ENCODE measurements at regions not wholly inside any gene's neighbourhood (a gene's known extent, or its start where the extent isn't known, plus 50 kb on each side); places are given as distances from the start of the nearest gene placed in this dataset.

DNA sequence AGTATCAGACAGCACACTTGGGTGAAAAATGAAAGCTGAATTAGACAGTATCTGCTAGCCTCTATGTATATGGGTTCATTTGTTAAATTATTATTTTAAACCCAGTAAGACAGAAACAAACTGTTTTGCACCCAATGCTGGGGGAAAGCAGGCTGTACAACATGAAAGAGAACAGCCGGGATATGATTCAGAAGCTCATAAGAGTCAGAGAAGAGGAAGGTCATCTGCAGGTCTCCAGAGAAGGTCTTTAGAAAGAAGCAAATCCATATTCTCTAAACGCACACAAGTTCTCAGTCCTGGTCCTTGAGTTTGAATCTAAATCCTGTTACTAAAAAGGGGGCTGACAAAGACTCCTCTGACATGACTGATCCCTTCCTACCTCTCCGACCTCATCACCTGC lies 155.1 kb downstream of the SIPA1L2 start:
- no peak for DNase-seq

GRCh38 chr1:232473900-232474299 lies 156.0 kb downstream of the SIPA1L2 start:
- no peak for DNase-seq

DNA sequence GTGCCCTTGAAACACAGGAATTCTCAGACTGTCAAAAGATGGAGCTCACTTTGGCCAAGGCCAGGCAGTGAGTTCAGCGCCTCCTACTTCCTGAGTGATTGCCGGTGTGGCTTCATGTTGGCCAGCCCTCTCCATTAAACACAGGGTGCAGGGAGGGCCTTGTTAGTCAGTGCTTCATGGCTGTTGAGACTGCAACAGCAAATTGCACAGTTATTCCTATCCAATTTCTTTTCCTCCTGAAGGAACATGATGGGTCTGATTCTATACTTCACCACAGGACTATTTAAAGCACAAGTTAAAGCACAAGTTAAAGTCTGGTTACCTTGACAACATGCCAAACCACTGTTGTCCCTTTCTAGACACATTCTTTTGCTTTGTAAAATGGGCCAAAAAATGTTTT lies 156.6 kb downstream of the SIPA1L2 start:
- no peak for DNase-seq

- no peak for DNase-seq
Observed at GRCh38 chr1:232472485-232473041, 157.4 kb downstream of the SIPA1L2 start.

DNA sequence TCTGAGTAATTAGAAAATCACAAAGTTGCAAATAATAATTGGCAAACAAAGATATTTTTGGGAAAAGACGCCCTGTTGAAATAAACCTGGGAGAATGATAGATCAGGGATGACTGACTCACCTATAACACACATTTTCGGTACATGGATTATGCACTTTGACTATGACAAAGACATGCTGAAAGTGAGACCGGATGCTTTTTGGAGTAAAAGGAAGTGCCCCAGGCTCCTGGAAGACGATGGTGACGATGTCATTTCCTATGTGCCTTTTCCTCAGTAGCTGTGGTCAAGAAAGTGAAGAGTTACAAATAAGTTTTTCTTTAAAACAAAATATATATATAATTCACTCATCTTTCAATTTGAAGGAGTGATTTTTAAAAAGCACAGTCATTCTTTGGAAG lies 158.7 kb downstream of the SIPA1L2 start:
- no peak for DNase-seq

- DNase-seq: no peak
Observed at GRCh38 chr1:232470711-232471110, 159.2 kb downstream of the SIPA1L2 start.

GRCh38 chr1:232468249-232468648 lies 161.7 kb downstream of the SIPA1L2 start:
- DNase-seq: no peak

- no peak for DNase-seq
Observed at GRCh38 chr1:232467073-232467760, 162.7 kb downstream of the SIPA1L2 start.

DNA sequence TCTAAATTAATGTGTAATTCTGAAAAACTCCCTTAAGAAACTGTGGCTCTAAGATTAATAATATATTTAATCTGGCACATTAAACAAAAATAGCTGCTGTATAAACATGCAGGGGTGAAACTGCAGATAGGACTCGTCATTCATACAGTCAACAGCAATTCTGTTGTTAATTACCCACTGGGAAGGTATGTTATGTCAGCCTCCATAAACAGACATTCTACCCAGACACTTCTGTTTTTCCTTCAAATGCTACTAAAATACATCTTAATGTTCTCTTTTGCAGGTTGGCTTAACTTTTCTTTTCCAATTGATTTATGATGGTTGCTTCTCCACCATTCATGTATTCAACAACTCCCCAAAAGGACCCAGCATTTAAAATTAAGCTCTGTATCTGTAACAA lies 165.6 kb downstream of the SIPA1L2 start:
- DNase-seq: no peak

- no peak for DNase-seq
Observed at GRCh38 chr1:232463225-232463624, 166.7 kb downstream of the SIPA1L2 start.

DNA sequence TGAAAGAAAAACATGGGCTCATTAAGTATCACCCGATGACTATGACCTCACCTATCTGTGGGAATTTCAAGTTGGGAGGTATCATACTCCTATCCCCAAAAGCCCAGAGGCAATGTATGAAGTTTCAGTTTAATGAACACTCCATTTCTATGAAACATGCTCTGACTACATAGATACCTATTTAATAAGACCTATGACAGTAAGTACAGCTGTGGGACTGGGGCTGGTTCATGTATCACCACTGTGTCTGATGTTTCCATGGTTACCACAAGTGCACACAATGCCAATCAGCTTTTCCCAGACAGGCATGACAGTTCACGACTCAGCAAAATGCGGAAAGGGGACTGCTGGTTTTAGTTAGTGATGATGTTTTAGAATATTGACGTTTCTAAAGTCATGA lies 167.7 kb downstream of the SIPA1L2 start:
- no peak for DNase-seq

- DNase-seq: no peak
Observed at GRCh38 chr1:232459826-232460225, 170.1 kb downstream of the SIPA1L2 start.

GRCh38 chr1:232459087-232459486 lies 170.8 kb downstream of the SIPA1L2 start:
- DNase-seq: peak in 1 of 2 donors; percentile 14

- peak; percentile 22 to 46 for DNase-seq
Observed at GRCh38 chr1:232457595-232457994, 172.3 kb downstream of the SIPA1L2 start.

- DNase-seq: no peak
Observed at GRCh38 chr1:232456714-232457113, 173.2 kb downstream of the SIPA1L2 start.

- DNase-seq: no peak
Observed at GRCh38 chr1:232454227-232454886, 175.6 kb downstream of the SIPA1L2 start.

- no peak for DNase-seq
Observed at GRCh38 chr1:232452736-232453440, 177.0 kb downstream of the SIPA1L2 start.

DNA sequence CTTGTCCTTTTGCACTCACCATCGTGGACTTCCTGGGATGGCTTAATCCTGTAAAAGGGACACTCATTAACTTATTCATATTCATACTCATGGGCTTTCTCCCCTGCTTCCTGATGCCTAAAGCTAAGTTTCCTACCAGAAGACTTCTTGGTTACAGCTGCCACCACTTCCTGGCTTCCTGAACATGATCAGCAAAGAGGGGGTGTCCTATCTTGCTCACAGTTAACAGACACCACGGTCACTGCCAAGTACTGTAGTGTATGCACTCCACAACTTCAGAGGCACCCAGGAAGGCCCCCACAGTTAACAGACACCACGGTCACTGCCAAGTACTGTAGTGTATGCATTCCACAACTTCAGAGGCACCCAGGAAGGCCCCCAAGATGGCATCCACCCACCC lies 177.8 kb downstream of the SIPA1L2 start:
- no peak for DNase-seq

- no peak for DNase-seq
Observed at GRCh38 chr1:232451506-232451905, 178.4 kb downstream of the SIPA1L2 start.

DNA sequence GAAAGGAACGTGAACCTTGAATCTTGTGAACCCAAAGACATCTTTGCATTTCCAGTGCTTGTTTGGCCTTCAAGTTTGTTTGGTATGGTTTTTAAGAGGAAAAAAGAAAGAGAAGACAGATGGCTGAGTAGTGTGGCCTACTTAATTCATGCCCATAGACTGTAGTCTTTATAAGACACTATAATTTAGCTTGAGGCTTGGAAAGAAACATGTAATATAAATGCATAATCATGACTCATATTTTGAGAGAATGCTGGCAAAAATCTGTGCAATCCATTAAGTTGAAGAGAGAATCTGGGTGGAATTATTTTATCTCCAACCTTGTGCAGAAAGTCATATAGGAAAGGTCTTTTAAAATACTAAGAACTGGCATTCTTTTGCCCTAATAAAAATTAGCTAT lies 179.3 kb downstream of the SIPA1L2 start:
- no peak for DNase-seq

- DNase-seq: no peak
Observed at GRCh38 chr1:232447125-232447524, 182.8 kb downstream of the SIPA1L2 start.

DNA sequence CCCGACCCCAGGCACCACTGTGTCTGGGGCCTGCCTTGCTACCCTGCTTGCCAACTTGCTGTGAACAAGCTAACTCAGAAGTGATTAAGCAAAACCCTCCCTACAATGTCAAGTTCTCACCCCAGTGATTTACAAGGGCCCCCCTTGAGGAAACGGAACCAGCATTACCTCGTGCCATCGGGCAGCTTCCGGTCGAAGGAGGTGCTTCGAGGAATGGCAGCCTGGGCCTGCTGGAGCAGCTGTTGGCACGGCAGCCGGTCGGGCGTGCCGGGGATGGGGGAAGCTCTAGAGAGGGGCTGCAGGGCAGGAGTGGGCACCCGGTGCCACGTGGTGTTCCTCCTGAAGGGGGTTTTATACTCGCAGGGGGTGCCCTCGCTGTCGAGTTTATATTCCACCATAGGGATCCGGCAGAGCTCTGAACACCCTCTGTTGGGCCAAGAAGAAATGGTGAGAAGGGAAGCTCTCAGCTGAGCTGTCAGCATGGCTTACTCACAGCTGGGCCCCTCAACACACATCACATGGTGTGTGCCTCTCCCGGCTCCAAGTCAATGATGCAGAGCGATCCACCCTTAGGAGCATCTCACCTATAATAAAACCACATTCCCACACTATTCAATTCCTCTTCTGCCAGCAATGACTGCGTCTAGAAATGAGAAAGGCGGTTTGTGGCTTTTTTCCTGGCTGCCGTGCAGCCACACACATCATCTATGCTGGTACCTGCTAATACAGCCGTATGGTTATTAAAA lies 184.4 kb downstream of the SIPA1L2 start:
- no peak for DNase-seq

DNA sequence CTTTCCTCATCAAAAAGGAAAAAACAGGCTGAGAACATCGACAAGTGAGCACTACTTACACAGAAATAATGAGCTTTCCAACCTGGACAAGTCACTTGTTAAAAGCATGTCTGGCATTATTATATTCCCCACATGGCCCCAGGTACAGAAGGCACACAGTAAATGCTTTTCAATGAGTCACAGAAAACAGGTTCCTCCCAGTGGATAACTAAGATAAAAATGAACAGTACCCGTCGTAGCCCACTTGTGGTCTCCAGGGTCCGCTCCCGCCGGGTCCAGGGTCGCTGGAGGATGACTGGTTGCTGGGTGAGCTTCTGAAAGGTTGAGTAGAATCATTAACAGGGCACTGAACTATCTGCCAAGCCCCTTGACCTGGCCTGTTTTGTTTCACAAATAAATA lies 186.6 kb downstream of the SIPA1L2 start:
- DNase-seq: no peak

Data from CD4-positive, alpha-beta T cell treated with Interleukin-4 for 1 hour (primary cell).